Mesendoderm (in vitro differentiated cells): ENCODE measurements at regions not wholly inside any gene's neighbourhood (a gene's known extent, or its start where the extent isn't known, plus 50 kb on each side); places are given as distances from the start of the nearest gene placed in this dataset.

Experiments
- DNase-seq: peaks from one replicate; pipeline ENCODE4 v3.0.0; 2013
- H2AK5ac ChIP-seq: 2 replicates; pipeline ENCODE4 v1.6.1; 2013; ENCODE audit warnings: low read length, inconsistent platforms
- H2BK120ac ChIP-seq: 2 replicates; pipeline ENCODE4 v1.6.1; 2013; ENCODE audit warnings: low read depth, mild to moderate bottlenecking, low read length, moderate library complexity, mixed read lengths
- H2BK15ac ChIP-seq: replicated peaks from 2 replicates; pipeline ENCODE4 v1.6.1; 2013; ENCODE audit warnings: low read depth, mild to moderate bottlenecking, moderate library complexity
- H2BK5ac ChIP-seq: 2 replicates; pipeline ENCODE4 v1.6.1; 2013; ENCODE audit warnings: low read length, inconsistent platforms
- H3K18ac ChIP-seq: 2 replicates; pipeline ENCODE4 v1.6.1; 2013; ENCODE audit warnings: mild to moderate bottlenecking, low read length, mixed read lengths
- H3K23ac ChIP-seq: one replicate; pipeline ENCODE4 v1.6.1; 2013; ENCODE audit warnings: low read length
- H3K27ac ChIP-seq: 2 replicates; pipeline ENCODE4 v1.5.1; 2013; ENCODE audit warnings: low read depth, mild to moderate bottlenecking, inconsistent platforms, low read length, moderate library complexity
- H3K27me3 ChIP-seq: 2 replicates; pipeline ENCODE4 v1.6.1; 2013; ENCODE audit warnings: low read length, control low read depth, mild to moderate bottlenecking, inconsistent platforms; ENCODE audit not compliant: insufficient read depth, poor library complexity
- H3K36me3 ChIP-seq: 2 replicates; pipeline ENCODE4 v1.6.1; 2013; ENCODE audit warnings: low read length, inconsistent platforms; ENCODE audit not compliant: control insufficient read depth, insufficient read depth
- H3K4ac ChIP-seq: one replicate; pipeline ENCODE4 v1.6.1; 2013; ENCODE audit warnings: low read depth, mild to moderate bottlenecking, low read length, moderate library complexity
- H3K4me1 ChIP-seq: 2 replicates; pipeline ENCODE4 v1.6.1; 2013; ENCODE audit warnings: low read depth, low read length, inconsistent platforms; ENCODE audit not compliant: control insufficient read depth
- H3K4me2 ChIP-seq: 2 replicates; pipeline ENCODE4 v1.6.1; 2013; ENCODE audit warnings: low read length
- H3K4me3 ChIP-seq: 2 replicates; pipeline ENCODE4 v1.5.1; 2013; ENCODE audit warnings: mild to moderate bottlenecking, low read length
- H3K56ac ChIP-seq: one replicate; pipeline ENCODE4 v1.6.1; 2013; ENCODE audit warnings: low read length
- H3K79me1 ChIP-seq: 2 replicates; pipeline ENCODE4 v1.6.1; 2013; ENCODE audit warnings: low read length, inconsistent platforms
- H3K79me2 ChIP-seq: 2 replicates; pipeline ENCODE4 v1.6.1; 2013; ENCODE audit warnings: mild to moderate bottlenecking, low read length; ENCODE audit not compliant: control insufficient read depth, insufficient read depth
- H3K9ac ChIP-seq: 2 replicates; pipeline ENCODE4 v1.6.1; 2013; ENCODE audit warnings: low read length, inconsistent platforms
- H4K5ac ChIP-seq: one replicate; pipeline ENCODE4 v1.6.1; 2013; ENCODE audit warnings: low read length
- H4K8ac ChIP-seq: one replicate; pipeline ENCODE4 v1.6.1; 2013; ENCODE audit warnings: low read depth, mild to moderate bottlenecking, control low read depth, low read length, moderate library complexity
- WGBS: extraction: QIAGEN DNeasy Blood & Tissue Kit; methylation state at CpG from one replicate; pipeline ENCODE4 v1.1.7; 2013; ENCODE audit warnings: low lambda C conversion rate, missing lambda C conversion rate; ENCODE audit not compliant: insufficient coverage; ENCODE audit errors: extremely low coverage; 5-methylcytosine and 5-hydroxymethylcytosine counted together

DNA sequence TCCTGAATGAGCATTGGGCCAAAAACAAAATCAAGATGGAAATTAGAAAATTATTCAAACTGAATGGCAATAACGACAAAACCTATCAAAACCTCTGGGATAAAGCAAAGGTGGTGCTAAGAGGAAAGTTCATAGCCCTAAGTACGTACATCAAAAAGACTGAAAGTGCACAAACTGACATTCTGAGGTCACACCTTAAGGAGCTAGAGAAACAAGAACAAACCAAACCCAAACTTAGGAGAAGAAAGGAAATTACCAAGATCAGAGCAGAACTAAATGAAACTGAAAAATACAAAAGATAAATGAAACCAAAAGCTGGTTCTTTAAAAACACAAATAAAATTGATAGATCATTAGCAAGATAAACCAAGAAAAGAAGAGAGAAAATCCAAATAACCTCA lies 1543.5 kb upstream of the ACVR2A start:
- DNase-seq = no peak
- Histone ChIP-seq H2BK120ac (no peak overlapping the region), H2AK5ac (no peak overlapping the region), H3K27me3 (no peaks in the 10 kb centered on the region), H3K4me3 (no peak overlapping the region), H3K79me2 (no peaks in the 10 kb centered on the region), H3K4me2 (no peak overlapping the region), H4K5ac (no peak overlapping the region), H3K23ac (no peak overlapping the region), H3K79me1 (no peaks in the 10 kb centered on the region), H2BK15ac (no peak overlapping the region), H2BK5ac (no peak overlapping the region), H3K56ac (no peak overlapping the region), H3K4me1 (no peaks in the 10 kb centered on the region), H3K36me3 (no peaks in the 10 kb centered on the region), H3K4ac (no peak overlapping the region), H3K18ac (no peak overlapping the region), H3K27ac (no peak overlapping the region), H4K8ac (no peak overlapping the region), H3K9ac (no peak overlapping the region)
- no CpG with 5 or more reads among the region's 2 CpGs for WGBS

GRCh38 chr2:146295080-146295670 lies 1549.7 kb upstream of the ACVR2A start:
- H3K4me3 ChIP-seq = no peak overlapping the region
- no peak overlapping the region for H3K4ac ChIP-seq
- no peak overlapping the region for H3K9ac ChIP-seq
- DNase-seq = peak; percentile 36
- no peaks in the 10 kb centered on the region for H3K4me1 ChIP-seq
- H2AK5ac ChIP-seq = no peak overlapping the region
- no peak overlapping the region for H3K4me2 ChIP-seq
- no CpG with 5 or more reads among the region's 1 CpG for WGBS
- no peaks in the 10 kb centered on the region for H3K79me2 ChIP-seq
- no peak overlapping the region for H3K23ac ChIP-seq
- H3K56ac ChIP-seq = no peak overlapping the region
- no peak overlapping the region for H2BK15ac ChIP-seq
- H2BK120ac ChIP-seq = no peak overlapping the region
- no peaks in the 10 kb centered on the region for H3K27me3 ChIP-seq
- H3K27ac ChIP-seq = no peak overlapping the region
- H3K18ac ChIP-seq = no peak overlapping the region
- H4K8ac ChIP-seq = no peak overlapping the region
- H3K79me1 ChIP-seq = no peaks in the 10 kb centered on the region
- H3K36me3 ChIP-seq = no peaks in the 10 kb centered on the region
- H2BK5ac ChIP-seq = no peak overlapping the region
- no peak overlapping the region for H4K5ac ChIP-seq

DNA sequence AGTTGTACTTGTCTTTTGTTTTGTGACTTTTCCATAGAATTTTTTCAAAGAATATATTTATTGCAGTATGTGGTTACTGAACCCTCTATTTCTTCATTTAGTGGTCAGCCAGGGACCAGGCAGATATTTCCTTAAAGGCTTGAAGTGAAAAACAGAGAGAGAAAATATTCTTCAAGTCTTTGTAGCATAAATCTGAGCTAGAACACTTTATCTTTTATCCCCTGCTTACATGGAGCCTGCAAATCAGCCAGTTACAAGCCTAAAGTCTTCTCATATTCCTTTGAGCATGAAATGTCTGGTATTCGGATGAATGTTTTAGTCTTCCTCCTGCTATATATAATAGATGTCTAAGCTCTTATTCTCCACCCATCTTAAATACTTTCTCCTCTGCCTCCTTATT lies 1557.5 kb upstream of the ACVR2A start:
- Histone ChIP-seq H2AK5ac (no peak overlapping the region), H3K18ac (no peak overlapping the region), H2BK120ac (no peak overlapping the region), H2BK5ac (no peak overlapping the region), H3K27ac (no peak overlapping the region), H3K79me2 (no peaks in the 10 kb centered on the region), H4K5ac (no peak overlapping the region), H3K4me1 (no peaks in the 10 kb centered on the region), H3K9ac (no peak overlapping the region), H3K4ac (no peak overlapping the region), H3K79me1 (no peaks in the 10 kb centered on the region), H3K4me2 (no peak overlapping the region), H4K8ac (no peak overlapping the region), H3K56ac (no peak overlapping the region), H3K23ac (no peak overlapping the region), H2BK15ac (no peak overlapping the region), H3K36me3 (no peaks in the 10 kb centered on the region), H3K4me3 (no peak overlapping the region), H3K27me3 (no peaks in the 10 kb centered on the region)
- no peak for DNase-seq
- no CpG with 5 or more reads among the region's 1 CpG for WGBS

- Histone ChIP-seq H2AK5ac (no peak overlapping the region), H2BK5ac (no peak overlapping the region), H3K27ac (no peak overlapping the region), H3K18ac (no peak overlapping the region), H2BK120ac (no peak overlapping the region), H2BK15ac (no peak overlapping the region), H3K27me3 (no peaks in the 10 kb centered on the region), H4K8ac (no peak overlapping the region), H3K4me3 (no peak overlapping the region), H3K4ac (no peak overlapping the region), H3K36me3 (no peaks in the 10 kb centered on the region), H3K4me2 (no peak overlapping the region), H3K79me2 (no peaks in the 10 kb centered on the region), H4K5ac (no peak overlapping the region), H3K79me1 (no peaks in the 10 kb centered on the region), H3K4me1 (no peaks in the 10 kb centered on the region), H3K9ac (no peak overlapping the region), H3K23ac (no peak overlapping the region), H3K56ac (no peak overlapping the region)
- WGBS = no CpG with 5 or more reads among the region's 2 CpGs
- no peak for DNase-seq
Measured at GRCh38 chr2:146278881-146279280, 1565.9 kb upstream of the ACVR2A start.

DNA sequence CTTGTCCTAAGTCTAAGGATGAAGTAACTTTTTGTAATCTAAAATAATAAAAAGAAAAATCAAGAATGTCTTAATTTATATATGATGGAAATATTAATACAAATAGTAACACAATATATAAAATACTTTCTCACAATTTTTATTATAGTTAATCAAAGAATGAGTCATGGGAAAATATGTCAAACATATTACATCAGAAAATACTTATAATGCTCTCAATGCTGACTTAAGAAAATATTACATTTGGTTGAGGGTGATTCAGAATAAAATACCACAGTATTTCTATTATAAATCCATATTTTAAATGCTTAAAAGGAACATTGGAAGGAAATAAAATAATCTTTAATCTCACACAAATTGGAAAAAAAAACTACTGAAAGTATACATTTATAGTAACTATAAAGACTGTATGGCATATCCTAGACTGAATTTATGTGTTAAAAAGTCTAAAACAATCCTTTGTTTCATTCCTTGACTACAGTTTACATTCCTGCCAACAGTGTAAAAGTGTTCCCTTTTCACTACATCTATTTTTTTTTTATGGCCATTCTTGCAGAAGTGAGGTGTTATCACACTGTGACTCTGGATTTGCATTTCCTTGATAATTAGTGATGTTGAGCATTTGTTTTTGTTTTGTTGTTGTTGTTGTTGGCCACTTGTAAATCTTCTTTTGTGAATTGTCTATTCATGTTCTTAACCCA lies 1573.5 kb upstream of the ACVR2A start:
- Histone ChIP-seq H3K4me1 (no peaks in the 10 kb centered on the region), H4K5ac (no peak overlapping the region), H3K56ac (no peak overlapping the region), H2BK15ac (no peak overlapping the region), H3K79me2 (no peaks in the 10 kb centered on the region), H3K27ac (no peak overlapping the region), H2BK5ac (no peak overlapping the region), H2AK5ac (no peak overlapping the region), H2BK120ac (no peak overlapping the region), H3K23ac (no peak overlapping the region), H3K79me1 (no peaks in the 10 kb centered on the region), H3K4ac (no peak overlapping the region), H3K4me2 (no peak overlapping the region), H3K18ac (no peak overlapping the region), H3K4me3 (no peak overlapping the region), H3K9ac (no peak overlapping the region), H3K27me3 (no peaks in the 10 kb centered on the region), H4K8ac (no peak overlapping the region), H3K36me3 (no peaks in the 10 kb centered on the region)
- peak; percentile 1 for DNase-seq

DNA sequence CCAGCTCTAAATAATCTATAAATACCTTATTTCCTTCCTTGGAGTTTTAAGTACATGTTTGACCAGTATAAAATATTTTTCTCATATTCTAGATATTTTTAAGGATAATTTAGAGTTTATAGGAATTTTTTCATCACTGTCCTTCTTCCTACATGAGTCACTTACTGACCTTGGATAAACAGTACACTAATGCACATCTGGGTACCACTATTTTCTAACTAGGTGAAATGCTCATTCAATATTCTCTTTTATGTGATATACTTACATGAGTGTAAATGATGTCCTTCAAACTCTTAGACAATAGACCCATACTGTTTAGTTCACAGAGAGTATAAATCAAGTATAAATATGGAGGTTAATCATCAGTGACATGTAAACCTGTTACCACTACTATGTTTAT lies 1574.2 kb upstream of the ACVR2A start:
- H2BK5ac ChIP-seq = no peak overlapping the region
- H2AK5ac ChIP-seq = no peak overlapping the region
- H3K27me3 ChIP-seq = no peaks in the 10 kb centered on the region
- no peak overlapping the region for H2BK15ac ChIP-seq
- H4K8ac ChIP-seq = no peak overlapping the region
- no peak overlapping the region for H3K18ac ChIP-seq
- no peak overlapping the region for H3K27ac ChIP-seq
- no peaks in the 10 kb centered on the region for H3K4me1 ChIP-seq
- H3K4me3 ChIP-seq = no peak overlapping the region
- H3K36me3 ChIP-seq = no peaks in the 10 kb centered on the region
- H3K9ac ChIP-seq = no peak overlapping the region
- no peak overlapping the region for H3K4ac ChIP-seq
- H3K4me2 ChIP-seq = no peak overlapping the region
- H3K23ac ChIP-seq = no peak overlapping the region
- H2BK120ac ChIP-seq = no peak overlapping the region
- no peaks in the 10 kb centered on the region for H3K79me2 ChIP-seq
- no peak overlapping the region for H3K56ac ChIP-seq
- H4K5ac ChIP-seq = no peak overlapping the region
- no peaks in the 10 kb centered on the region for H3K79me1 ChIP-seq
- no peak for DNase-seq
